Stimulated activated effector memory CD8-positive, alpha-beta T cell treated with anti-CD3 and anti-CD28 coated beads, Interleukin-12 subunit alpha, Interleukin-12 subunit beta, amount 100 ng/mL, for 72 hours (primary cell): ENCODE measurements at regions not wholly inside any gene's neighbourhood (a gene's known extent, or its start where the extent isn't known, plus 50 kb on each side); places are given as distances from the start of the nearest gene placed in this dataset.
"Not testable (repeated sequence)": the region's sequence is repeated elsewhere in the genome, so short reads cannot be mapped to it uniquely, and the experiment has no call there.

Experiments used
- ATAC-seq: fragments of 150-1000 bp; cut with Tn5 transposase; 2 replicates; pipeline ENCODE4 v1.10.0; 2021
- DNase-seq, 2 donors: peaks; one replicate each; pipeline ENCODE4 v3.0.0; 2021 to 2022; ENCODE audit warnings: low spot score in 2 of 2
- H3K27ac Mint-ChIP-seq: one replicate; pipeline ENCODE4 v1.8.0; 2022; ENCODE audit warnings: mild to moderate bottlenecking, mixed read lengths
- H3K36me3 Mint-ChIP-seq: one replicate; pipeline ENCODE4 v1.8.0; 2022; ENCODE audit warnings: mild to moderate bottlenecking, mixed read lengths
- H3K4me1 Mint-ChIP-seq: one replicate; pipeline ENCODE4 v1.8.0; 2022; ENCODE audit warnings: mixed read lengths
- H3K4me3 Mint-ChIP-seq: one replicate; pipeline ENCODE4 v1.8.0; 2022; ENCODE audit warnings: mild to moderate bottlenecking, mixed read lengths
- H3K9me3 Mint-ChIP-seq: one replicate; pipeline ENCODE4 v1.8.0; 2022; ENCODE audit warnings: mixed read lengths

DNA sequence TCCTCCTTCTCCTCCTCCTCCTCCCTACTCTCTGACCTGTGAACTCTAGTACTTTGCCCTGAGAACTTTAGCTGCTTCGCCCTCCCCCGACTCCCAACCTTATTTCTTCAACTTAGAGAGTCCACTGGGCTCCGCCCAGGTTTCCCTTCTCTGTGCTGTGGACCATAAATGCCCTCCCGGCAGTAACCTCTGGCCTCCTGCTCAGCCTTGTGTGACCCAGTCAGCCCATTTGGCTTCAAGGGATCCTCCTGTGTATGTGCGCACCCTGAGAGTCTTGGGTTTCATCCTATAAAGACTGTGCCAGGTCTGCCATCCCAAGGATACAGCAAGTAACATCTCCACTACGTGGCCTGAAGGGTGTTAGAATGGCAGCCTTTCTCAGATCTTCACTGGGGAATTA is 275.6 kb upstream of the C16orf82 start:
- ATAC-seq = no peak
- Mint-ChIP-seq H3K4me1 (peaks cover 8% of the 10 kb centered on the region), H3K4me3 (no peak overlapping the region), H3K9me3 (no peaks in the 10 kb centered on the region), H3K36me3 (no peaks in the 10 kb centered on the region), H3K27ac (no peak overlapping the region)
- DNase-seq = no peak

DNA sequence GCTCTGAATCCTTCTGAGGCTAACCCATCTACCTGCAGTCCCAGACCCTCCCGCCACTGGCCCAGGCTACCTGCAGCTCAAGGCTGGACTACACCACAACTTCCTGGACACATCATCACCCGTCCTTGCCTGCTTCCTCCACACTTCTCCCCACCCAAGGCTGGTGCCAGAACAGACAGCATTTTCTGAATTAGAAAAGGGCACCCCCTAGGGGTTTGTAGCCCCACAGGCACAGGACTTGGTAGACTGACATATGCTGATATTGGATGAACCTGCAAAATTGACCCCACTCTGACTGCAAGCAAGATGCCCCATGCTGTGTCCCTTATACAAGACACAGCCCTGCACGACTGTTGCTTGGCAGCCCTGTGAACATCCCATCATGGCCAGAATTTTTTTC is 271.5 kb upstream of the C16orf82 start:
- Mint-ChIP-seq H3K4me1 (peaks cover 8% of the 10 kb centered on the region), H3K9me3 (no peaks in the 10 kb centered on the region), H3K4me3 (no peak overlapping the region), H3K36me3 (no peaks in the 10 kb centered on the region), H3K27ac (no peak overlapping the region)
- peak; percentile 67 for ATAC-seq
- DNase-seq = peak in 1 of 2 donors; percentile 51

DNA sequence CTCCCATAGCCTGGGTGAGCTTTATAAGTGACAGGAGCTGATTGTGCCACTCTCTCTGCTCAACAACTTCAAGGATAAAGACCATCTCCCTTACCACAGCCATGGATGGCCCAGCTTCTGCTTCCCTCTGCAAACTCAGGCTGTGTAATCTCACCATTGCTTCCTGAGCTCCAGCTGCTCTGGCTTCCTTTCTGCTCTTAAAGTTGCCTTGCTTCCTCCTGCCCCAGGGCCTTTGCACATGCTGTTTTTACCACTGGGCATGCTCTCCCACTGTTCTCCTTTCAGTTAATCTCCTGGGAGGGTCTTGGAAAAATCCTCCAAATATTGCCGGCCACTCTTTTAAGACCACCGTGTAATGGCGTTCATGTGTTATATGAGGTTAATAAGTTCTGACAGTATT is 265.1 kb upstream of the C16orf82 start:
- no peak overlapping the region for H3K27ac Mint-ChIP-seq

DNA sequence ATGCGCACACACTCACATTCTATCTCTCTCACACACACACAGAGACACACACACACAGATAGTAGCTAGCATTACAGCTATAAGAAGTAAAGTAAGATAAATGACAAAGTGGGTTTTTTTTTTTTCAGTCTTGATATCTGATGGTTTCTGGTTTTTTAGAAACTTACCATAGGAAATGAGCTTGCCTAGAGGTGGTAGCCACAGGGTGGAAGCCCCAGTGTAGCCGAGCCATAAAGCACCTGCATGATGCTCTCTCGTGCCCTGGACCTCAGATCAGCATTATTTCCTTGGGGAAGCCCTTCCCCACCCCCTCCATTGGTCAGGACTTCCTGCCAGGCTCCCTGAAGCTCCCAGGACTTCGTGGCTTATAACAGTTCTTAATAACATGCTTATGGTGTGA is 264.3 kb upstream of the C16orf82 start:
- no peak for DNase-seq
- H3K4me3 Mint-ChIP-seq = no peak overlapping the region

More for the DNA sequence above, 265.1 kb upstream of the C16orf82 start:
- ATAC-seq (no peak), DNase-seq (no peak)
- Mint-ChIP-seq H3K4me3 (no peak overlapping the region), H3K4me1 (peaks cover 10% of the 10 kb centered on the region), H3K9me3 (no peaks in the 10 kb centered on the region), H3K36me3 (no peaks in the 10 kb centered on the region)

DNA sequence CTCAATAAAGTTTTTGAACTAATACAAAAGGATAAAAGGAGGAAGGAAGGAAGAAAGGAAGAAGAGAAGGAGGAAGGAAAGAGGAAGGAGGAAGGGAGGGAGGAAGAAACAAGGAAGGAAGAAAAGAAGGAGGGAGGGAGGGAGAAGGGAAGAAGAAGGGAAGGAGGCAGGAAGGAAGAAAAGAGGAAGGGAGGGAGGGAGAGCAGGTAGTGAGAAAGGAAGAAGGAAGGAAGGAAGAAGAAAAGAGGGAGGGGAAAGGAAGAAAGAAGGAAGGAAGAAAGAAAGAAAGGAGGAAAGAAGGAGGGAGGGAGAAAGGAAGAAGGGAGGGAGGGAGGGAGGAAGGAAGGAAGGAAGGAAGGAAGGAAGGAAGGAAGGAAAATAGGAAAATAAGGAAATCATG is 263.8 kb upstream of the C16orf82 start:
- ATAC-seq (no peak), DNase-seq (no peak)
- Mint-ChIP-seq H3K4me1 (peaks cover 10% of the 10 kb centered on the region), H3K4me3 (no peak overlapping the region), H3K36me3 (no peaks in the 10 kb centered on the region), H3K27ac (no peak overlapping the region), H3K9me3 (no peaks in the 10 kb centered on the region)

More for the DNA sequence above, 264.3 kb upstream of the C16orf82 start:
- Mint-ChIP-seq H3K36me3 (no peaks in the 10 kb centered on the region), H3K4me1 (peaks cover 10% of the 10 kb centered on the region), H3K9me3 (no peaks in the 10 kb centered on the region), H3K27ac (no peak overlapping the region)
- peak; percentile 58 for ATAC-seq

DNA sequence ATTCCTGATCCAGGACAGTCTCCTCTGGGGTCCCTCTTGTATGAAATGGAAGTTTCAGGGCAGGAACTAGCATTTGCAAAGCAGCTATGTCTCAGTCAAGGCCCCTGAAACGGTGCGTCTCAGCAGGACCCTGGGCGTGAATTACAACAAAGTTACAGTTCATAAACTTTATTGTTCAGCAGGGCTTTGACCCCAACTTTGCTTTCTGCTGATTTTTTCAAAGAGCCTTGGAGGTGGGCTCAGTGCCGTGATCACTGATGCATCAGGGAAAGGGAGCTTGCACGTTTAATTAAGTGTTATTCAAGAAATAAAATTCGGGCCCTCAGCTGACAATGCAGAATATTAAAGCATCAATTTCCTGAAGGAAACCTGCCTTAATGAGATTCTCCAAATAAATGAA is 260.1 kb upstream of the C16orf82 start:
- Mint-ChIP-seq H3K4me1 (peaks cover 10% of the 10 kb centered on the region), H3K9me3 (no peaks in the 10 kb centered on the region), H3K27ac (no peak overlapping the region), H3K4me3 (no peak overlapping the region), H3K36me3 (no peaks in the 10 kb centered on the region)
- ATAC-seq (no peak), DNase-seq (no peak)

DNA sequence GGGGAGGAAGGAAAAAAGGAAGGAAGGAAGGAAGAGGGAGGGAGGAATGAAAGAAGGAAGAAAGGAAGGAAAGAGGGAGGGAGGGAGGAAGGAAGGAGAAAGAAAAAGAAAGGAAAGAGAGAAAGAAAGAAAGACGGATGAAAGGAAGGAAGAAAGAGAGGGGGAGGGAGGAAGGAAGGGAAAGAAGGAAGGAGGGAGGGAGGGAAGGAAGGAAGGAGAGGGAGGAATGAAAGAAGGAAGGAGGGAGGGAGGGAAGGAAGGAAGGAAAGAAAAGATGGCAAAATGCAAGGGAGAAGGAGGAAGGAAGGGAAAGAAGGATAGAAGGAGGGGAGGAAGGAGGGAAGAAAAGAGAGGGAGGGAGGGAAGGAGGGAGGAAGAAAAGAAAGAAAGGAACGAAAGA is 257.3 kb upstream of the C16orf82 start:
- no peak for ATAC-seq
- no peaks in the 10 kb centered on the region for H3K9me3 Mint-ChIP-seq
- H3K4me1 Mint-ChIP-seq = no peaks in the 10 kb centered on the region
- no peak for DNase-seq
- no peak overlapping the region for H3K4me3 Mint-ChIP-seq
- H3K36me3 Mint-ChIP-seq = no peaks in the 10 kb centered on the region
- H3K27ac Mint-ChIP-seq = no peak overlapping the region

DNA sequence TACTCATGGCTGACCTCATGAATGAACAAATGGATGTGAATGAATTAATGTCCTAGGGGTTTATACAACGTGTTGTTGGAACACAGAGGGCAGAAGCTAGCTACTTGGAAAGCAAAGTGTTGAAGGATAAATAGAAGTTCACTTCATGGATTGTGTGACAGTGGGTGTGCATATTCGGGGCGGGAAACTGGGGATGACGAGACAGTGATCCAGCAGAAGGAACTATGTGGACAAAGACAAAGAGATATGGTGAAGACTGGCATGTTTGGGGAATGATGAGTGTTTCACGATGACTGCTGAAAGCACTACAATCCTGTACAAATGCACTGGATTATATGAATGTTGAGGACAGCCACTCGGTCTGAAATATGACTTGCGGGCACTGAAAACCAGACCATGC is 250.5 kb upstream of the C16orf82 start:
- Mint-ChIP-seq H3K9me3 (no peaks in the 10 kb centered on the region), H3K36me3 (no peaks in the 10 kb centered on the region), H3K4me3 (no peak overlapping the region), H3K4me1 (peaks cover 6% of the 10 kb centered on the region), H3K27ac (no peak overlapping the region)
- no peak for ATAC-seq
- DNase-seq = no peak

DNA sequence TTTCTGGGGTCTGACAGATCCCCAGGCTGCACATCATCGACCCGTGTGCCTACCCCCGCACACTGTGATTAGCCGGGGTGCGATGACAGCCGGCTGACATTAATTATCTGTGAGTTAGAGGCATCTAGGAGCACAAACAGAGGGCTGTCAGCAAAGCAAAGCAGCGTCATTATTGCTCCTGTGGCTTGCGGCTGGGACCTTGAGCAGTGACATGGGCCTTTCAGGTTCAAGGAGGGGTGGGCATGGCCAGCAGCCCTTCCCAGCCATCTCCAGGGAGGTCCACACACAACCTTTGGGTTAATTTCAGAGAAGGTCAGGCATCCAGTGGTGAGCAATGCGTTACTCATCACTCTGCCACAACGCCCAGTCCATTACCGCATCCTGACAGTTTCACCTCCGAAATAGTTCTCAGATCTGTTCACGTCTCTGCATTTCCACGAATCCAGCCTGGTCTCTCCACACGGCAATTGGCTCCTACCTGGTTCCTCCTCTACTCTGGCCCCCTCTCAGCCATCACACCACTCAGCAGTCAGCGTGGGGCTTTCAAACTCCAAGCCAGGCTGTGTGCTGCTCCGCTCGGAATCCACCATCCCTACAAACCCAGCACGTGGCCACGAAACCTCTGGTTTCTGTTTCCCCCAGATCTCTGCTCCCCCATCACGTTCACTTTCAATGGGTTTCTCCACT is 249.7 kb upstream of the C16orf82 start:
- no peaks in the 10 kb centered on the region for H3K36me3 Mint-ChIP-seq
- no peak overlapping the region for H3K4me3 Mint-ChIP-seq
- ATAC-seq (peak; percentile 56), DNase-seq (no peak)
- peaks cover 6% of the 10 kb centered on the region for H3K4me1 Mint-ChIP-seq
- H3K27ac Mint-ChIP-seq = no peak overlapping the region
- no peaks in the 10 kb centered on the region for H3K9me3 Mint-ChIP-seq

DNA sequence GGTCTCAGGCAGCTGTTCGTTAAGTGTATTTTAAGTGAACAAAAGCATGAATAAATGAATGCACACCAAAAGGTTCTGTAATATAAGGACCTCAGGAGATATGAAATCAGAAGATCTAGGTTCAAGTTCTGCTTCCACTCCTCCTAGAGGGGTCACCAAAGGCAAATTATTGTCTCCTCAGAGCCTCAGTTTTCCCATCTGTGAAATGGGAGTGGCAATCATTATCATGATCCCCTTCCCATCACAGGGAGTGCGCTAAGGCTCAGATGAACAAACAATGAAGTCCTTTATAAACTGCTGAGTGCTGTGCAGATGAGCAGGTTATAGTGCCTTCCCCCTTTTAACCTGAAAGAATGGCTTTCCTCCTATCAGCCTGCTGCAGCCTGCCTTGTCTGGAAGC is 248.3 kb upstream of the C16orf82 start:
- H3K9me3 Mint-ChIP-seq = no peaks in the 10 kb centered on the region
- no peak overlapping the region for H3K4me3 Mint-ChIP-seq
- ATAC-seq = no peak

DNA sequence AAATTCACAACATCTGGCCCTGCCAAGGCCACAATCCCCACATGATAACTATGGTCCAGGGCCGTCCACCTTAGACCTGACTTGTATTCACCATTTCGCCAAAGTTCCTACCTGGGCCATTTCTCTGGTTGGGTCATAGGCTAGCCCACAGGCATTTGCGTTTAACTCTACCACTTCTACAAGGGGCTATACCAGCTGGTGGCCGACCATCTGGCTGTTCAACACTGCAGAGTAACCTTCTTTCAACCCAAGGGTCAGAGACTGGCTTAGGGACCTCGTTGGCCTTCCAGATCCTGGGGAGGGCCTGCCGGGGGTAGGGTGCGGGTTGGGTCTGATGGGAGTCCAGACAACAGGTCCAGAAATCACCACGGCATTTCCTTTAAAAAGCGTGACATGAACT is 242.3 kb upstream of the C16orf82 start:
- no peak overlapping the region for H3K27ac Mint-ChIP-seq
- no peaks in the 10 kb centered on the region for H3K9me3 Mint-ChIP-seq
- no peak overlapping the region for H3K4me3 Mint-ChIP-seq
- no peaks in the 10 kb centered on the region for H3K36me3 Mint-ChIP-seq
- ATAC-seq (no peak), DNase-seq (peak in 1 of 2 donors; percentile 29)
- H3K4me1 Mint-ChIP-seq = no peaks in the 10 kb centered on the region

More for the DNA sequence above, 248.3 kb upstream of the C16orf82 start:
- Mint-ChIP-seq H3K36me3 (no peaks in the 10 kb centered on the region), H3K27ac (no peak overlapping the region), H3K4me1 (peaks cover 6% of the 10 kb centered on the region)
- DNase-seq = no peak

DNA sequence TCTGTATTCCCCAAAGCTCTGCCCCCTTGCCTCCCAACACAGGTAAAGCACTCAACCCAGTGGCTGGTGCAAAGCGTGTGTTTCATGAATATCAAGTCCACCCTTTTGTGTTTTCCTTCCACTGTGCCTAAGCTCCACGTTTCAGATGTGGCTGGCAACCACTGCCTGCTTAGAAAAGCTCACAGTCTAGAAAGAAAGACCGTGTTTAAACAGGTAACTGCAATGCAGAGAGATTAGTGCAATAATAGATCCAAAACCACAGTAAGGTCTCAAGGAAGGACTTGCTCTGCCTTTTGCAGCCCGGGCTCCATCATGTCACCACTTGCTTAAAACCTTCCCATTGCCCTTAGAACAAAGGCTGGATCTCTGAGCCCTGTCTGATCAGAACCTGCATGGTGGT is 240.2 kb upstream of the C16orf82 start:
- H3K4me1 Mint-ChIP-seq = no peaks in the 10 kb centered on the region
- no peaks in the 10 kb centered on the region for H3K9me3 Mint-ChIP-seq
- no peaks in the 10 kb centered on the region for H3K36me3 Mint-ChIP-seq
- no peak for DNase-seq
- H3K4me3 Mint-ChIP-seq = no peak overlapping the region
- no peak for ATAC-seq
- H3K27ac Mint-ChIP-seq = no peak overlapping the region

DNA sequence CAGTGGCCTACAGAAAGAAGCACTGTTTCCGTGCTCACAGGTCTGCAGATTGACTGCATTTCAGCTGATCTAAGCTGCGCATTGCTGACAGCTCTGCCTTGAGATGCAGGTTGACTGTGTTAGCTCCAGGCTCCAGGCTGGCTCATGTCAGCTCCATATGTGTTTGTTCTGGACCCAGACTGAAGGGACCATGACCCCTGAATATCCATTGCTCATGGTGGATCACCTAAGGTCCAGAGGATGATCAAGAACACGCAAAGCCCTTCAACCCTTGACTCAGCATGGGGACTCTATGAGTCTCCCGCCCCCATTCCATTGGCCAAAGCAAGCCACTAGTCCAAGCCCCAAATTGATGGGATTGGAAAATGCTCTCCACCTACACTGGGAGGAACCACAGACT is 239.3 kb upstream of the C16orf82 start:
- Mint-ChIP-seq H3K9me3 (no peaks in the 10 kb centered on the region), H3K4me3 (no peak overlapping the region), H3K36me3 (no peaks in the 10 kb centered on the region), H3K4me1 (no peaks in the 10 kb centered on the region), H3K27ac (no peak overlapping the region)
- DNase-seq (no peak), ATAC-seq (no peak)

DNA sequence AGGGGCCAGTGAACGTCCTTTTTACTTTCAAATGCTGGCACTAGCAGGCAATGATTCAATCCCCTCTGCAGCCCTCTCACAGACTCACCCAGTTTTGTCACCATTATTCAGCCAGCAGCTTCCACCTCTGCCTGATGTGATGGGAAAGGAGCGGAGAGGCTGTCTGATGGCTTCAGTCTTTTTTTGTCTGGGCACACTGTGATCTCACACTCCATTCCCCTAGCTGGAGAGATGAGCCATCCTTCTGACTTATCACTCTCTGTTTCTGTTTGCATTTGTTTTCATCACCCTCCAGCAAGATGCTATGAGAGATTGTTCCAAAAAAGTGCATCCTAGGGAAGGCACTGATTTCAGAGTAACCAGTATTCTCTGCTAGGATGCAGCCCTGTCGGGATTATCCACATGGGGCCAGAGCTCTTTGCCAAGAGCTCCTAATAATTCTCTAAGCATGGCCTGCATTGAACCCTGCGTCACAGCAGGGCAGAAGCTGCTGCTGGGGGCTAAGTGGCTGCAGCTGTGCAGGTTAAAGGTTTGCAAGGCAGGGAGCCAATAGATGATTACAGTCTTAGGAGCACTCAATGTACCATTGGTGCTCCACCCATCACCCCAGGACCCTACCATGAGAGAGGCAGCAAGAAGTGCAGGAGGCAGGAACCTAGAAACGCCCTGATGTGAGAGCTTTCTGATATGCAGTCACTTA is 236.1 kb upstream of the C16orf82 start:
- H3K4me3 Mint-ChIP-seq = no peak overlapping the region
- no peaks in the 10 kb centered on the region for H3K4me1 Mint-ChIP-seq
- ATAC-seq = no peak
- DNase-seq = no peak
- no peak overlapping the region for H3K27ac Mint-ChIP-seq
- H3K9me3 Mint-ChIP-seq = no peaks in the 10 kb centered on the region
- H3K36me3 Mint-ChIP-seq = no peaks in the 10 kb centered on the region

DNA sequence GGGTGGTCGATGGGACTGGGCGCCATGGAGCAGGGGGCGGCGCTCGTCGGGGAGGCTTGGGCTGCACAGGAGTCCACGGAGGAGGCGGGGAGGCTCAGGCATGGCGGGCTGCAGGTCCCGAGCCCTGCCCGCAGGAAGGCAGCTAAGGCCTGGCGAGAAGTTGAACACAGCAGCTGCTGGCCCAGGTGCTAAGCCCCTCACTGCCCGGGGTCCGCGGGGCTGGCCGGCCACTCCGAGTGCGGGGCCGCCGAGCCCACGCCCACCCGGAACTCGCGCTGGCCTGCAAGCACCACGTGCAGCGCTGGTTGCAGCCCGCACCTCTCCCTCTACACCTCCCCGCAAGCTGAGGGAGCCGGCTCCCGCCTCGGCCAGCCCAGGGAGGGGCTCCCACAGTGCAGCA is 230.6 kb upstream of the C16orf82 start:
- not testable (repeated sequence) for H3K4me3 Mint-ChIP-seq, ATAC-seq, H3K9me3 Mint-ChIP-seq, H3K27ac Mint-ChIP-seq, H3K4me1 Mint-ChIP-seq, H3K36me3 Mint-ChIP-seq, DNase-seq

DNA sequence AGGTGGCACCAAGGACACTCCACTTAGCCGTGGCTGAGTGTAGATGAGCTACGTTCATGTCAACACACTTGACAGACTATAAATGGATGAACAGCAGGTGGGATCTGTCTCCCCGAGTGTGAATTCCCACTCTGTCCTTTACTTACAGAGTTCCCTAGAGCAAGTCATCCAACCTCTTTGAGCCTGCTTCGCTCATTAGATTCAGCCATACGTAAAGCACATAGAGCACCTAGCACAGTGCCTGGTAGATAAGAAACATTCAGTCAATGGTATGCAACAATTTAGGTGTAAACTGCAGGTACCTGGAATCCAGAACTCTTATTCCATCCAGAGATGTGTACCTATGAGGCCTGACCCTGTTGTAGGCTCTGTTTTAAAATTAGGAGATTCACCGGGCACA is 227.8 kb upstream of the C16orf82 start:
- ATAC-seq (no peak), DNase-seq (no peak)
- Mint-ChIP-seq H3K4me1 (no peaks in the 10 kb centered on the region), H3K27ac (no peak overlapping the region), H3K9me3 (no peaks in the 10 kb centered on the region), H3K4me3 (no peak overlapping the region), H3K36me3 (no peaks in the 10 kb centered on the region)
